GM12801 (cell line): ENCODE measurements at regions not wholly inside any gene's neighbourhood (a gene's known extent, or its start where the extent isn't known, plus 50 kb on each side); places are given as distances from the start of the nearest gene placed in this dataset.

Experiments
- TF ChIP-seq, protein P1 (sequence below): IDR thresholded peaks from one replicate; pipeline ENCODE4 v1.5.1; 2011; ENCODE audit warnings: control low read depth; ENCODE audit not compliant: insufficient read length; ENCODE audit errors: extremely low read depth

DNA sequence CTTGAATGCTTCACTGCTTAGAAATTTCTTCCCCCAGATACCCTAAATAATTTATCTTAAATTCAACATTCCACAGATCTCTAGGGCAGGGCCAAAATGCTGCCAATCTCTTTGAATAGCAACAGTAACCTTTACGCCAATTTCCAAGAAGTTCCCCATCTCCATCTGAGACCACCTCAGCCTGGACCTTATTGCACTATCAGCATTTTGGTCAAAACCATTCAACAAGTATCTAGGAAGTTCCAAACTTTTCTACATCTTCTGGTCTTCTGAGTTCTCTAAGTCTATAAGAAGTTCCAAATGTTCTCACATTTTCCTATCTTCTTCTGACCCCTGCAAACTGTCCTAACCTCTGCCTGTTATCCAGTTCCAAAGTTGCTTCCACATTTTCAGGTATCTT lies 1306.9 kb upstream of the SORCS1 start:
- TF ChIP-seq, protein P1, sequence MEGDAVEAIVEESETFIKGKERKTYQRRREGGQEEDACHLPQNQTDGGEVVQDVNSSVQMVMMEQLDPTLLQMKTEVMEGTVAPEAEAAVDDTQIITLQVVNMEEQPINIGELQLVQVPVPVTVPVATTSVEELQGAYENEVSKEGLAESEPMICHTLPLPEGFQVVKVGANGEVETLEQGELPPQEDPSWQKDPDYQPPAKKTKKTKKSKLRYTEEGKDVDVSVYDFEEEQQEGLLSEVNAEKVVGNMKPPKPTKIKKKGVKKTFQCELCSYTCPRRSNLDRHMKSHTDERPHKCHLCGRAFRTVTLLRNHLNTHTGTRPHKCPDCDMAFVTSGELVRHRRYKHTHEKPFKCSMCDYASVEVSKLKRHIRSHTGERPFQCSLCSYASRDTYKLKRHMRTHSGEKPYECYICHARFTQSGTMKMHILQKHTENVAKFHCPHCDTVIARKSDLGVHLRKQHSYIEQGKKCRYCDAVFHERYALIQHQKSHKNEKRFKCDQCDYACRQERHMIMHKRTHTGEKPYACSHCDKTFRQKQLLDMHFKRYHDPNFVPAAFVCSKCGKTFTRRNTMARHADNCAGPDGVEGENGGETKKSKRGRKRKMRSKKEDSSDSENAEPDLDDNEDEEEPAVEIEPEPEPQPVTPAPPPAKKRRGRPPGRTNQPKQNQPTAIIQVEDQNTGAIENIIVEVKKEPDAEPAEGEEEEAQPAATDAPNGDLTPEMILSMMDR: no peak

DNA sequence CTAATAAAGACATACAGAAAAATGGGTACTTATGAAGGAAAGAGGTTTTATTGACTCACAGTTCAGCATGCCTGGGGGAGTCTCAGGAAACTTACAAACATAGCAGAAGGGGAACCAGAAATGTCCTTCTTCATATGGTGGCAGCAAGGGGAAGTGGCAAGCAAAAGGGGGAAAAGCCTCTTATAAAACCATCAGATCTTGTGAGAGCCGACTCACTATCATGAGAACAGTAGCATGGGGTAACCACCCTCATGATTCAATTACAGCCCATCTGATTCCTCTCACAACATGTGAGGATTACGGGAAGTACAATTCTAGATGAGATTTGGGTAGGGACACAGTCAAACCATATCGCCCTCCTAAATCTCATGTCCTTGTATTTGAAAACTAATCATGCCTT lies 1305.4 kb upstream of the SORCS1 start:
- TF ChIP-seq, protein P1: no peak

DNA sequence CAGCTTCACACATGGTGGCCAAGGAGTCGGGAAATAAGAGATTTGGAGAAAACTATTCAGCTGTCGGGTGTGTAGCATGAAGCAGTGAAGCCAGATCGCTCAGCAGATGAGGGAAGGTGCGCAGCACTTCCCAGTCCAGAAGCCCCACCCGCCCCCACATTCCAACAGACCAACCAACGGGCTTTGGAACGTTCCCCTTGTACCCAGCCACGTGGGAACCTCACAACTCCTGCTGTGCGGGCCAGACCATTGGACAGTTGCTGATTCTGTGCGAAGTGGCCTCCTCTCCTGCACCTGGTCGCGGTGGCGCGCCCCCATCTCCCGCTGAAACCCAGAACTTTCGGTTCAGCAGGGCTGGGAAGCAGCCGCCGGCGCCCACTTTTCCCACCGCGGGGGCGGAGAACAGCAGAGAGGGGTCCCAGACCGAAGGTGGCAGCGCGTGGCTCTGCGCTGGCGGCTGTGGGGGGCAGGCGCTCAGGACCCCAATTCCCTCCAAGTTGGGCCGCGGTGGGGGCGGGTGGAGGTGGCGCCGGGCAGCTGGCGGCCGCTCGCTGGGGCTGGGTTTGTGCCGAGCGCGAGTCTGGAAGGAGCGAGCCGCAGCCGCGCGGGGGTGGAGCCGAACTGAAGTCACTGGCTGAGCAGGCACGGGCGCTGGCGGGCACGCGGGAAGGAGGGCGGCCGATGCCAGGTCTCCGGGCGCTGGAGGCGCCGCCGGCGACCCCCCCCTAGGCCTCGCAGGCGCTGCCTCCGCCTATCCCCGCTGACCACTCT lies 1301.5 kb upstream of the SORCS1 start:
- TF ChIP-seq, protein P1: no peak

DNA sequence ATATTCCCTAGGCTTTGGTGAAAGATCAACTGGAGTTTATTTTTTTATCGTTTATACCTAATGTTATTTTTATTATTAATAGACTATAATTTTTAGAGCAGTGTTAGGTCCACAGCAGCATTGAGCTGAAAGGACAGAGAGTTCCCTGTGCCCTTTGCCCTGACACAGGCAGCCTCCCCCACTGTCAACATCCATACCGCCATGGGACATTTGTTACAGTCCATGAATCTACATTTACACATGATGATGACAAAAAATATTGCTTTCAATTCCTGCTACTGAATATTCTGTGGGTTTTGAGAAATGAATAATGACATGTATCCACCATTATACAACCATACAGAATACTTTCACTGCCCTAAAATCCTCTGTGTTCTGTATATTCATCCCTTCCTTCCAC lies 1297.5 kb upstream of the SORCS1 start:
- TF ChIP-seq, protein P1: no peak

DNA sequence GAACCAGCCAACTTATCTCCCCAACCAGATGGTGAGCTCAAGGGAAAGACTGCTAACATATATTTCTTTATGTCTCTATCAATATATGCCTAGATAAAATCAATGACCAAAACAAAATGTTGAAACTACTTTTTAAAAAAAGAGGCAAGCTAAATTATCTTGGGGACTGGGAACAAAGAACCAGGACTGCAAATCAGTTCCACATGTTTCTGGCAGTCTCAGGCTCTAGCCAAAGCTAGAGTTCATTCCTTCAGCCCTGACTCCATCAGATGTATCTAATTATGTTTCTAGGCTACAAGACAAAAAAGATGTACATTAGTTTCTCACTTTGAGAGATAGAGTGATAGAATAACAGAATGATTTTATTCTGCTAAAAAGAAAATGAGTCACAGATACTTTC lies 1290.3 kb upstream of the SORCS1 start:
- TF ChIP-seq, protein P1: no peak

DNA sequence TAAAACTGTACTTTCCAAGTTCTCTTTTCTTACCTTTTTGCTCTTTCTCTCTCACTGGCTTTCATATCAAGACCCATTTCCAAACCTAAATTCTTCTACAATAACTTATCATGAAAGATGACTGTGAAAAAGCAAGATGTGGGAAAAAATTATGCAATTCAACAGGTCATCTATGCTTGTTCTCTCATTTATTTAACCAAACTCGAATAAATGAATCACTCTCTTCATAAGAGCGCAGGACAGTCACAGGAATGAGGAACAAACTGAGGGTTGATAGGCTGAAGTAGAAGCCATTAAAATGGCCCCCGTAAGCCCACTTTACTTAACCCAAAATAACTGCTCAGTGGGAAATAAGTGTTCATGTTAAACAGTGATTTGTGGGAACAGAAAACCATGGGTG lies 1289.7 kb upstream of the SORCS1 start:
- TF ChIP-seq, protein P1: no peak

DNA sequence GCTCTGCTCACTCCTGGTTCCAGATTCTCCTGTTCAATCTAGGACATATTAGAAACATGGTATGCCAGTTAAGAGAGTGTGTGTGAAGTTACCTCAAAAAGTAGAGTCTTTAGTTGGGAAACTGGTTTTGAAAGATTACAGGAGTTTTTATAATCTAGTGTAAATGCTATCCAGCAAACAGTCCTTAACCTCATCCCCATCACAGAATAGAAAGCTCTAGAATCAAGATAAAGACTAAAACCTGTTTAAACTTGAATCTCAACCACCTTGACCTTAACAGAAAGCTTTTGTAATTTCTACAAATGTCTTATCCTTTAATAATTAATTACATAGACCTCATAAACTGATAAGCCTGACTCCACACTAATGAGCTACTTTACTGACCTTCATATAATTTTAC lies 1288.7 kb upstream of the SORCS1 start:
- TF ChIP-seq, protein P1: no peak
